NB4 (cell line): ENCODE measurements at regions not wholly inside any gene's neighbourhood (a gene's known extent, or its start where the extent isn't known, plus 50 kb on each side); places are given as distances from the start of the nearest gene placed in this dataset.

Source experiments
- POLR2A ChIP-seq: IDR thresholded peaks from 2 replicates; pipeline ENCODE4 v1.6.1; 2011; ENCODE audit warnings: mild to moderate bottlenecking; ENCODE audit not compliant: insufficient read length; ENCODE audit errors: extremely low read depth
- TF ChIP-seq, protein P1 (sequence below): IDR thresholded peaks from one replicate; pipeline ENCODE4 v1.5.1; 2012; ENCODE audit warnings: low read depth, low read length

DNA sequence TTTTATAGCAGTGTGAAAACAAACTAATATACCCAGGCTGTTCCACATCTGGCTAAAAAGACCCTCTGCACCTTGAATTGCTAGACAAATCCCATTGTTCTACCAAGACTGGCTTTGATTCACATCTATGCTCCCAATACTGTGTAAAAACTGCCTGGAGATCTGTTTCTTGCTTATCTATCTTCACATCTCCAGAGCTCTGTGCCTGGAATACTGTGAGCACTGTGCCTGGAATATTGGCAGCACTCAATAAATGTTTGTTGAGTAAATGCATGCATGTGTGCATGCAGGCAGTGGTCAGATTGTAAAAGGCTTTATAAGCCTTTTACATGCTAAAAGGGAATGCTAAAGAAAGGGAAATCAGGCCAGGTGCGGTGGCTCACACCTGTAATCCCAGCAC is 75.5 kb upstream of the APP start:
- TF ChIP-seq, protein P1, sequence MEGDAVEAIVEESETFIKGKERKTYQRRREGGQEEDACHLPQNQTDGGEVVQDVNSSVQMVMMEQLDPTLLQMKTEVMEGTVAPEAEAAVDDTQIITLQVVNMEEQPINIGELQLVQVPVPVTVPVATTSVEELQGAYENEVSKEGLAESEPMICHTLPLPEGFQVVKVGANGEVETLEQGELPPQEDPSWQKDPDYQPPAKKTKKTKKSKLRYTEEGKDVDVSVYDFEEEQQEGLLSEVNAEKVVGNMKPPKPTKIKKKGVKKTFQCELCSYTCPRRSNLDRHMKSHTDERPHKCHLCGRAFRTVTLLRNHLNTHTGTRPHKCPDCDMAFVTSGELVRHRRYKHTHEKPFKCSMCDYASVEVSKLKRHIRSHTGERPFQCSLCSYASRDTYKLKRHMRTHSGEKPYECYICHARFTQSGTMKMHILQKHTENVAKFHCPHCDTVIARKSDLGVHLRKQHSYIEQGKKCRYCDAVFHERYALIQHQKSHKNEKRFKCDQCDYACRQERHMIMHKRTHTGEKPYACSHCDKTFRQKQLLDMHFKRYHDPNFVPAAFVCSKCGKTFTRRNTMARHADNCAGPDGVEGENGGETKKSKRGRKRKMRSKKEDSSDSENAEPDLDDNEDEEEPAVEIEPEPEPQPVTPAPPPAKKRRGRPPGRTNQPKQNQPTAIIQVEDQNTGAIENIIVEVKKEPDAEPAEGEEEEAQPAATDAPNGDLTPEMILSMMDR = no peak
- TF ChIP-seq POLR2A = no peak
